ENCODE measurements at regions not wholly inside any gene's neighbourhood (a gene's known extent, or its start where the extent isn't known, plus 50 kb on each side); places are given as distances from the start of the nearest gene placed in this dataset.

DNA sequence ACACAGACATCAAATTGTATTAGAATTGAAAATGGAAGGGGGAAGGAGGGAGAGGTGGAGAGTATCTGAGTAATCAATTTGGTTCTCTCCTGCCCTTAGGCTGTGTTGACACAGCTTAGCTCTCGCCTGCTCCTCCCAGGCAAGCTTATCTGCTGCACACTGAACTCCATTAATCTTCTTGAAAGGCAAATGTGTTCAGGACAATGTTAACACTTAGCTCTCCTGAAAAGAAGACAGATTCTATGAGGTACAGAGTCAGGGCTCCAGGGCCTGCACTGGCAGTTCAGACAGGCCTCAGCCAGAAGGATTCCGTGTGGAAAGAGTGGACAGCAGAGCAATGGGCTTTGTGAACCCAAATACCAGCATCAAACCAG lies 430.0 kb upstream of the TNP1 start:
- no peak overlapping the region for H3K27ac ChIP-seq (ENCODE audit: low read depth, low read length)

DNA sequence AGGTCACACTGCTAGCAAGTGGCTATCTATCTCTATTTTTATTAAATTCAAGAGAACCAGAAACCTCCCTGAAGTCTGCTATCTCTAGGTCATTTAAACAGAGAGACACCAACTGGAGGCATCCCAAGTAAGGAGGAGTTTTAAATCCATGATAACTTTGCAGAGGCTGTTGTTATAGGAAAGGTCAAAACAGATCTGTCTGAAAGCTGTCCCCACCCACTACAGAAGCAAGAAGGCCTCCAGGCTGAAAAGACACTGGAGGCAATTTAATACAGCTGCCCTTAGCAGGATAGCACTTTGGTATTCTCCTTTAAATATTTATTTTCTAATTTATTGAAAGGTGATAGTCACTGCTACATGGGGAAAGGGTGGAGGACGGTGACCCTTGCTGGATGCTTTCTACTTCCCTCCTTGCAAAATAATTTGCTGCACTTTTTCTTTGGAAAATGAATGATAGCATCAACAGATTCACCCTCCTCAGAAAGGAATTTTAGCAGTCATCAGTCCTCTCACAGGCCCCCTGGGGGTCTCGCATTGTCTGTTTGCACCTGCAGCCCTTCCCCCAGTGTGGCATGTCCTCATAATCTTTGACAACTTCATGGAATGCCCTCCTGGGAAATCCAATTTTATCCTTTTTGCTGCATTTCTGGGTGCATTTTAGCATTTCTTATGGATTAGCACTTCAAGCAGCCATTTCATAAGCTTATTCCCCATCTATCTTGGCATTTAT lies 429.5 kb upstream of the TNP1 start:
- H3K27ac ChIP-seq (ENCODE audit: low read depth, low read length) = no peak overlapping the region
- H3K9ac ChIP-seq (ENCODE audit: low read depth in 1 of 3, low read length in 3 of 3) = no peak overlapping the region
- no peaks in the 10 kb centered on the region for H3K9me3 ChIP-seq (ENCODE audit: control insufficient read depth in 3 of 3, low read length in 3 of 3)
- H3K36me3 ChIP-seq (ENCODE audit: control insufficient read depth in 3 of 3, insufficient read depth in 3 of 3, low read length in 3 of 3) = no peaks in the 10 kb centered on the region
- H3K4me1 ChIP-seq (ENCODE audit: control insufficient read depth in 3 of 3, insufficient read depth in 3 of 3, low read length in 3 of 3) = peaks cover 0 to 5% (median 0%) of the 10 kb centered on the region in 3 donors
- H3K27me3 ChIP-seq (ENCODE audit: control insufficient read depth in 3 of 3, insufficient read depth in 3 of 3, low read length in 3 of 3) = no peaks in the 10 kb centered on the region
- no peak overlapping the region for H3K4me3 ChIP-seq (ENCODE audit: low read length in 3 of 3)

More for the DNA sequence above, 430.0 kb upstream of the TNP1 start:
- Histone ChIP-seq H3K27me3 (ENCODE audit: control insufficient read depth in 3 of 3, insufficient read depth in 3 of 3, low read length in 3 of 3) (no peaks in the 10 kb centered on the region), H3K9me3 (ENCODE audit: control insufficient read depth in 3 of 3, low read length in 3 of 3) (no peaks in the 10 kb centered on the region), H3K4me3 (ENCODE audit: low read length in 3 of 3) (no peak overlapping the region), H3K36me3 (ENCODE audit: control insufficient read depth in 3 of 3, insufficient read depth in 3 of 3, low read length in 3 of 3) (no peaks in the 10 kb centered on the region), H3K9ac (ENCODE audit: low read depth in 1 of 3, low read length in 3 of 3) (no peak overlapping the region), H3K4me1 (ENCODE audit: control insufficient read depth in 3 of 3, insufficient read depth in 3 of 3, low read length in 3 of 3) (peaks cover 0 to 5% (median 0%) of the 10 kb centered on the region in 3 donors)

DNA sequence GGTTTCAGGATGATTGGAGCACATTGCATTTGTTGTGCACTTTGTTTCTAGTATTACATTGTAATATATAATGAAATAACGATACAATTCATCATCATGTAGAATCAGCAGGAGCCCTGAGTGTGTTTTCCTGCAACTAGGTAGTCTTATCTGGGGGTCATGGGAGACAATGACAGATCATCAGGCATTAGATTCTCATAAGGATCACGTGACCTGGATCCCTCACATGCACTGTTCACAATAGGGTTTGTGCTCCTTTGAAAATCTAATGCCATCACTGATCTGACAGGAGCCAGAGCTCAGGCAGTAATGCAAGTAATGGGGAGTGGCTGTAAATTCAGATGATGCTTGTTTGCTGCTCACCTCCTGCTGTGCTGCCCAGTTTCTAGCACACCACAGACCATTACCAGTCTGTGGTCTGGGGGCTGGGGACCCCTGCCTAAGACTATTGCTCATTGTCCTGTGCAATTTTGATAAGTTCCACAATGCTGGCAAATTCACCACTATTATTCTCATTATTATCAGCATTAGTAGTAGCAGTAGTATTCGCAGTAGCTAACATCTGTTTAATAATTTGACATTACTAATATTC lies 428.7 kb upstream of the TNP1 start:
- Histone ChIP-seq H3K9me3 (ENCODE audit: control insufficient read depth in 3 of 3, low read length in 3 of 3) (no peaks in the 10 kb centered on the region), H3K9ac (ENCODE audit: low read depth in 1 of 3, low read length in 3 of 3) (no peak overlapping the region), H3K4me1 (ENCODE audit: control insufficient read depth in 3 of 3, insufficient read depth in 3 of 3, low read length in 3 of 3) (peaks cover 0 to 5% (median 0%) of the 10 kb centered on the region in 3 donors), H3K4me3 (ENCODE audit: low read length in 3 of 3) (no peak overlapping the region), H3K36me3 (ENCODE audit: control insufficient read depth in 3 of 3, insufficient read depth in 3 of 3, low read length in 3 of 3) (no peaks in the 10 kb centered on the region), H3K27ac (ENCODE audit: low read depth, low read length) (no peak overlapping the region), H3K27me3 (ENCODE audit: control insufficient read depth in 3 of 3, insufficient read depth in 3 of 3, low read length in 3 of 3) (no peaks in the 10 kb centered on the region)

DNA sequence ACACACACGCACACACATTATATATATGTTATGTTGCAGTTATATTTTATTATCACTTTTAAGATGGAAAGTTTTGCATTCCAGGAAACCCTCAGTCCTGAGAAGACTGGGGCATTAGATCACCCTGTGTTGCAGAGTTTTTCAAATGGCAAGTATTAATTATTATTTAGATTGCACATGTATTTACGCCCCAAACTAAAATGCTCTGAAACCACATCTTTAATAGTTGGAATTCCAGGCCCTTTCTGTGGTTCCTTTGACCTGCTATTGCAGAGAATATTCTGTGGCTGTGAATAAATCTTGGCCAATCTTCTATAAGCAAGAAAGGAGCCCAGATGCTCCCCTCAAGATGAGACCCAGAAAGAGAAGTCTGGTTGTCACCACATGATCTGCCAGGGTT lies 427.0 kb upstream of the TNP1 start:
- no peak overlapping the region for H3K9ac ChIP-seq (ENCODE audit: low read depth in 1 of 3, low read length in 3 of 3)
- no peak overlapping the region for H3K27ac ChIP-seq (ENCODE audit: low read depth, low read length)

DNA sequence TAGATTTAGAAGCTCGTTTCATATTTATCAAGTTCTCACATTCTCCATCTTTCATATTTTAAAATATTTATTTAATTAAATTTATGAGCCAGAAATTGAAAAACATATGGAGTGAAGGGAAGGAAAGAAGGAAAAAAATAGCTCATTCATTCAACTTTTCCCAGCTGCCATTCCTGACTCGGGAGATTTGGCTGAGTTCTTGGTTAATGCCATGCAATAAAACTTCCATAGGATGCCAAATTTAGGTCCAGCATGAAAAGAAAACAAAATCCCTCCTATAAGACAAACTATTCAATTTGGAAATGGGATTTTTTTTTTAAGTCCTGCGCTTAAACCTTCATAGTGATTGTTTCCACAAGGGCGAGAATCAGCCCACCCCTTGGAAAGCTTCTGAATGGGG lies 426.1 kb upstream of the TNP1 start:
- Histone ChIP-seq H3K4me1 (ENCODE audit: control insufficient read depth in 3 of 3, insufficient read depth in 3 of 3, low read length in 3 of 3) (no peaks in the 10 kb centered on the region), H3K27ac (ENCODE audit: low read depth, low read length) (no peak overlapping the region), H3K4me3 (ENCODE audit: low read length in 3 of 3) (no peak overlapping the region), H3K9ac (ENCODE audit: low read depth in 1 of 3, low read length in 3 of 3) (no peak overlapping the region), H3K36me3 (ENCODE audit: control insufficient read depth in 3 of 3, insufficient read depth in 3 of 3, low read length in 3 of 3) (no peaks in the 10 kb centered on the region), H3K9me3 (ENCODE audit: control insufficient read depth in 3 of 3, low read length in 3 of 3) (no peaks in the 10 kb centered on the region), H3K27me3 (ENCODE audit: control insufficient read depth in 3 of 3, insufficient read depth in 3 of 3, low read length in 3 of 3) (no peaks in the 10 kb centered on the region)

More for the DNA sequence above, 427.0 kb upstream of the TNP1 start:
- no peaks in the 10 kb centered on the region for H3K9me3 ChIP-seq (ENCODE audit: control insufficient read depth in 3 of 3, low read length in 3 of 3)
- H3K4me1 ChIP-seq (ENCODE audit: control insufficient read depth in 3 of 3, insufficient read depth in 3 of 3, low read length in 3 of 3) = peaks cover 0 to 5% (median 0%) of the 10 kb centered on the region in 3 donors
- no peaks in the 10 kb centered on the region for H3K36me3 ChIP-seq (ENCODE audit: control insufficient read depth in 3 of 3, insufficient read depth in 3 of 3, low read length in 3 of 3)
- H3K4me3 ChIP-seq (ENCODE audit: low read length in 3 of 3) = no peak overlapping the region
- H3K27me3 ChIP-seq (ENCODE audit: control insufficient read depth in 3 of 3, insufficient read depth in 3 of 3, low read length in 3 of 3) = no peaks in the 10 kb centered on the region

DNA sequence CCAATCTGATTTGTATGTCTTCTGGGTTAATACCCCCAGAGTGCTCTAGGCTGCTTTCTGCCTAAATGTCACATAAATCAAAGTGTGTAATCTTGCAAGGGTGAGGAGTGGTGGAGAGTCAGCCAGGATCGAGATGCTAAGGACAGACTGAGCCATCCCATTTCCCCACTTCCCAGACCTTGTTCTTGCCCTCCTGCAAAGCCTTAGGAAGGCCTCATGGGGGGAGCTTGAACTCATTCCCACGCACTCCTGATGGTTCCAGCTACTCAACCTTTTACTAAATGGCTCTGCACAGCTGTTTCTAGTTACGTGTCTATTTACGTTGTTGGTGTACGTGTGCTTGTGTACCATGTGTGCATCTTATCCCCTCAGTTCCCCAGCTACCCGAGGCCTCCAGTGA lies 423.6 kb upstream of the TNP1 start:
- Histone ChIP-seq H3K4me3 (ENCODE audit: low read length in 3 of 3) (no peak overlapping the region), H3K36me3 (ENCODE audit: control insufficient read depth in 3 of 3, insufficient read depth in 3 of 3, low read length in 3 of 3) (no peaks in the 10 kb centered on the region), H3K27ac (ENCODE audit: low read depth, low read length) (no peak overlapping the region), H3K9me3 (ENCODE audit: control insufficient read depth in 3 of 3, low read length in 3 of 3) (no peaks in the 10 kb centered on the region), H3K4me1 (ENCODE audit: control insufficient read depth in 3 of 3, insufficient read depth in 3 of 3, low read length in 3 of 3) (peaks cover 2 to 12% (median 7%) of the 10 kb centered on the region in 3 donors), H3K9ac (ENCODE audit: low read depth in 1 of 3, low read length in 3 of 3) (no peak overlapping the region), H3K27me3 (ENCODE audit: control insufficient read depth in 3 of 3, insufficient read depth in 3 of 3, low read length in 3 of 3) (no peaks in the 10 kb centered on the region)

DNA sequence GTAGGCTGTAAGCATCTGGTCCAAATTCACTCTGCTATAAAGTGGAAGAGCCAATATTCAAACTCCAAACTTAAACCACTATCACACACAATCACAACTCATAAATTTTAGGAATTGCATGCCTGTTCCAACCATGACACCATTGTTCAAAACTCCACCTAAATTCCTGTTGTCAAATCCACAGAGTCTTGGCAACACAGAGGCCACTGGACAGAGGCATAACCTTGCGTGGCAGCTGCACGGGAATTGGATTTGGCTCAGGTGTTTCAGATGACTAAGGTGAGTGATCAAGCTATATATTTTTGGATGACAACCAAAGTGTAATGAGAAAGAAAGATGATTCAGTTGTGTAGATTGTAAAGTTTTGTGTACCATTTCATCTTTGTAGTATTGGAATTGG lies 422.7 kb upstream of the TNP1 start:
- Histone ChIP-seq H3K27ac (ENCODE audit: low read depth, low read length) (no peak overlapping the region), H3K9me3 (ENCODE audit: control insufficient read depth in 3 of 3, low read length in 3 of 3) (no peaks in the 10 kb centered on the region), H3K4me1 (ENCODE audit: control insufficient read depth in 3 of 3, insufficient read depth in 3 of 3, low read length in 3 of 3) (peaks cover 2 to 12% (median 7%) of the 10 kb centered on the region in 3 donors), H3K9ac (ENCODE audit: low read depth in 1 of 3, low read length in 3 of 3) (no peak overlapping the region), H3K27me3 (ENCODE audit: control insufficient read depth in 3 of 3, insufficient read depth in 3 of 3, low read length in 3 of 3) (no peaks in the 10 kb centered on the region), H3K36me3 (ENCODE audit: control insufficient read depth in 3 of 3, insufficient read depth in 3 of 3, low read length in 3 of 3) (no peaks in the 10 kb centered on the region), H3K4me3 (ENCODE audit: low read length in 3 of 3) (no peak overlapping the region)

DNA sequence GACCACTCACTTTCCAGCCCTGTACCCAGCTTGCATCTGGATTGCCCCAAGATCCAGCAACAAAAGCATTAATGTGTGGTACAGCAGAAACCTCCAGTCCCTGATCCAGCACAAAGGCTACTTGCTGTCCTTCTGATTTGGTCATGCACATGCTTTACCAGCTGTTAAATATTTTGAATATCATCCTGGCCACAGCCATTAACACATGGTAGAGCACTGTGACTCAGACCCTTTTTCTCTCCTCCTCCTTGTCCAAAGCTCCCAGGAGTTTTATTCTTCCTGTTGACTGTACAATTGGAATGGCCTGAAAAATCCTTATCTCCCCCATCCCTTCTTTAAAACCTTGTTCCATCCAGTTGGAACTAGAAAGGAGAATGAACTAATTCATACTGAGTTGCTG lies 419.7 kb upstream of the TNP1 start:
- H3K27ac ChIP-seq (ENCODE audit: low read depth, low read length) = peak overlapping the region; percentile 15
- H3K27me3 ChIP-seq (ENCODE audit: control insufficient read depth in 3 of 3, insufficient read depth in 3 of 3, low read length in 3 of 3) = no peaks in the 10 kb centered on the region
- H3K4me1 ChIP-seq (ENCODE audit: control insufficient read depth in 3 of 3, insufficient read depth in 3 of 3, low read length in 3 of 3) = peaks cover 4 to 12% (median 7%) of the 10 kb centered on the region in 3 donors
- no peaks in the 10 kb centered on the region for H3K36me3 ChIP-seq (ENCODE audit: control insufficient read depth in 3 of 3, insufficient read depth in 3 of 3, low read length in 3 of 3)
- H3K9me3 ChIP-seq (ENCODE audit: control insufficient read depth in 3 of 3, low read length in 3 of 3) = no peaks in the 10 kb centered on the region
- H3K4me3 ChIP-seq (ENCODE audit: low read length in 3 of 3) = no peak overlapping the region
- no peak overlapping the region for H3K9ac ChIP-seq (ENCODE audit: low read depth in 1 of 3, low read length in 3 of 3)

DNA sequence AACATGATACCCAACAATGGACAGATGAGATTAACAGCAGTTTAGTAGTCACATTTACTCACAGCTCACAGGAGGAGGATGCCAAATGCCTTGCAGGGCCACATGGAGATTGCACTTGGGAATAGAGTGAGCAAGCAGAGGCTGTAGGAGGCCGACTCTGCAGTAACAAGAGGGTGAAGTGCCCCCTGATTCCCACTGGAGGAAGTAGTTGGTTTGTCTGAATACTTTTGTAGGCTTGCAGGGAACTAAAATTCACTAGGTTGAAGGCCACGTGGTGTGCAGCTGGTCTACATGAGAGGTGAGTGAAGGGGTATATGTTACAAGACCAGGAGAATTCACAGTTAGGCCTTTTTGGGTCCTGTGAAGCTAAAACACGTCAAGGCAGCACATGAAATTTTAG lies 419.3 kb upstream of the TNP1 start:
- Histone ChIP-seq H3K9me3 (ENCODE audit: control insufficient read depth in 3 of 3, low read length in 3 of 3) (no peaks in the 10 kb centered on the region), H3K4me3 (ENCODE audit: low read length in 3 of 3) (no peak overlapping the region), H3K27ac (ENCODE audit: low read depth, low read length) (no peak overlapping the region), H3K36me3 (ENCODE audit: control insufficient read depth in 3 of 3, insufficient read depth in 3 of 3, low read length in 3 of 3) (no peaks in the 10 kb centered on the region), H3K27me3 (ENCODE audit: control insufficient read depth in 3 of 3, insufficient read depth in 3 of 3, low read length in 3 of 3) (no peaks in the 10 kb centered on the region), H3K9ac (ENCODE audit: low read depth in 1 of 3, low read length in 3 of 3) (no peak overlapping the region), H3K4me1 (ENCODE audit: control insufficient read depth in 3 of 3, insufficient read depth in 3 of 3, low read length in 3 of 3) (peaks cover 6 to 12% (median 7%) of the 10 kb centered on the region in 3 donors)

DNA sequence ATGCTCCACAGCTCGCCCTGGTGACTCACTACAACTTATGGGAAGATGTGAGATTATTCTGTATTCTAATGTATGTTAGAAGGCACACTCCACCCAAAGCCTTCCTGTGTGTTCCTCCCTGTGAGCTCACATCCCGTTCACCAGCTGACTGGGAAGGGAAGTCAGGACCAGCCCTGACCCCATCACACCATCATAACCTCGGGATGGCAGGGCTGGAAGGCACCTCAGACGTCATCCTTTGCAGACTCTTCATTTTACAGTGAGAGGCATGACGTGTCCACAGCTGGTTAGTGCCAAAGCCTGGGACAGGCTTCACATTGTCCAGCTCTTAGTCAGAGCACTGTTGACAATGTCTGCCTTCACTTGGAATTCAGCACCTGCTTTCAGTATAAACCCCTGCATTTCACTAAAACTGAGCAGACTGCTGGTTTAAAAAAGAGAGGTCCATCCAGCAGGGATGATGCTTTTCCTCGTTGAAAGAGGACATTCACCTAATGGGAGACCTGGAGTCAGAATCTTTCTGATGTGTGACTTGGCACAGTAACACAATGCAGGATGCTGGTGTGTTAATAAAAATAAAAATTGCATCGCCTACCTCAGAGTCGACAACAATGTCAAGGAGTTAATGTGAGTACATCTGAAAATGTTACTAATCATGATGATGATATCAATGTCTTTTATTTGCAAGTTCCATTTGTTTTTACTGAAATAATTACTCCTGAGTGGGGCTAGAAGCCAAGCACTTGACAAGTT lies 418.0 kb upstream of the TNP1 start:
- Histone ChIP-seq H3K36me3 (ENCODE audit: control insufficient read depth in 3 of 3, insufficient read depth in 3 of 3, low read length in 3 of 3) (no peaks in the 10 kb centered on the region), H3K9me3 (ENCODE audit: control insufficient read depth in 3 of 3, low read length in 3 of 3) (no peaks in the 10 kb centered on the region), H3K4me3 (ENCODE audit: low read length in 3 of 3) (no peak overlapping the region), H3K27ac (ENCODE audit: low read depth, low read length) (no peak overlapping the region), H3K9ac (ENCODE audit: low read depth in 1 of 3, low read length in 3 of 3) (no peak overlapping the region), H3K4me1 (ENCODE audit: control insufficient read depth in 3 of 3, insufficient read depth in 3 of 3, low read length in 3 of 3) (peaks cover 7 to 22% (median 9%) of the 10 kb centered on the region in 3 donors), H3K27me3 (ENCODE audit: control insufficient read depth in 3 of 3, insufficient read depth in 3 of 3, low read length in 3 of 3) (no peaks in the 10 kb centered on the region)
